Neuronal stem cell (in vitro differentiated cells): ENCODE measurements at regions not wholly inside any gene's neighbourhood (a gene's known extent, or its start where the extent isn't known, plus 50 kb on each side); places are given as distances from the start of the nearest gene placed in this dataset. TPM values are rescaled to one million over a fixed set of nuclear protein-coding genes. Genes with fewer than 3 reads are reported as not detected.
A peak's percentile ranks its signal among the peaks of the same experiment; 100 is the strongest.
"Not testable (repeated sequence)": the region's sequence is repeated elsewhere in the genome, so short reads cannot be mapped to it uniquely, and the experiment has no call there.

Experiments
- DNase-seq: peaks from one replicate; pipeline ENCODE4 v3.0.0-alpha.2; 2013; ENCODE audit warnings: low spot score
- H2AFZ ChIP-seq: one replicate; pipeline ENCODE4 v1.6.1; 2013; ENCODE audit warnings: mild to moderate bottlenecking, low read length, inconsistent platforms
- H2AK5ac ChIP-seq: 2 replicates; pipeline ENCODE4 v1.6.1; 2013; ENCODE audit warnings: low read depth, mild to moderate bottlenecking, inconsistent platforms, low read length, moderate library complexity, mixed read lengths
- H2BK120ac ChIP-seq: 2 replicates; pipeline ENCODE4 v1.6.1; 2013; ENCODE audit warnings: low read depth, mild to moderate bottlenecking, inconsistent platforms, low read length, moderate library complexity, mixed read lengths
- H2BK12ac ChIP-seq: one replicate; pipeline ENCODE4 v1.6.1; 2013; ENCODE audit warnings: low read length, inconsistent platforms
- H2BK15ac ChIP-seq: 2 replicates; pipeline ENCODE4 v1.6.1; 2013; ENCODE audit warnings: mild to moderate bottlenecking, low read length, inconsistent platforms, mixed read lengths
- H2BK5ac ChIP-seq: one replicate; pipeline ENCODE4 v1.6.1; 2013; ENCODE audit warnings: inconsistent platforms, mild to moderate bottlenecking, low read length, moderate library complexity
- H3K14ac ChIP-seq: one replicate; pipeline ENCODE4 v1.6.1; 2013; ENCODE audit warnings: low read length, inconsistent platforms
- H3K18ac ChIP-seq: 2 replicates; pipeline ENCODE4 v1.6.1; 2013; ENCODE audit warnings: low read length, inconsistent platforms
- H3K23ac ChIP-seq: 2 replicates; pipeline ENCODE4 v1.6.1; 2013; ENCODE audit warnings: low read depth, mild to moderate bottlenecking, mixed read lengths, low read length, inconsistent platforms; ENCODE audit not compliant: poor library complexity
- H3K27ac ChIP-seq: replicated peaks from 3 replicates; pipeline ENCODE4 v1.5.1; 2013; ENCODE audit warnings: low read length, inconsistent platforms
- H3K27me3 ChIP-seq, 3 experiments: 2 replicates each; pipeline ENCODE4 v1.6.1; 2013; ENCODE audit warnings: low read length in 3 of 3, mild to moderate bottlenecking in 2 of 3, inconsistent platforms in 1 of 3, low read depth in 1 of 3, mixed read lengths in 1 of 3, moderate library complexity in 1 of 3; ENCODE audit not compliant: control insufficient read depth in 3 of 3, insufficient read depth in 3 of 3
- H3K36me3 ChIP-seq, 2 donors: replicated peaks in 1 of 2; 2 replicates each; pipeline ENCODE4 v1.6.1; 2013; ENCODE audit warnings: low read length in 2 of 2; ENCODE audit not compliant: control insufficient read depth in 2 of 2, insufficient read depth in 2 of 2
- H3K4ac ChIP-seq: 2 replicates; pipeline ENCODE4 v1.6.1; 2013; ENCODE audit warnings: inconsistent platforms, mild to moderate bottlenecking, low read length, moderate library complexity
- H3K4me1 ChIP-seq, 2 donors: 1 replicate in 1 of 2; 2 replicates in 1 of 2; pipeline ENCODE4 v1.6.1; 2013; ENCODE audit warnings: low read length in 2 of 2, low read depth in 1 of 2; ENCODE audit not compliant: control insufficient read depth in 2 of 2, insufficient read depth in 1 of 2
- H3K4me2 ChIP-seq: one replicate; pipeline ENCODE4 v1.6.1; 2013; ENCODE audit warnings: mild to moderate bottlenecking, low read length, inconsistent platforms; ENCODE audit not compliant: insufficient read depth, poor library complexity, severe bottlenecking
- H3K4me3 ChIP-seq, 2 donors: 2 replicates each; pipeline ENCODE4 v1.5.1; 2013; ENCODE audit warnings: low read length in 2 of 2, mild to moderate bottlenecking in 2 of 2, inconsistent platforms in 1 of 2, moderate library complexity in 1 of 2
- H3K79me1 ChIP-seq: one replicate; pipeline ENCODE4 v1.6.1; 2013; ENCODE audit warnings: low read depth, mild to moderate bottlenecking, inconsistent platforms, low read length, moderate library complexity
- H3K9ac ChIP-seq: one replicate; pipeline ENCODE4 v1.6.1; 2013; ENCODE audit warnings: mild to moderate bottlenecking, low read depth, low read length, inconsistent platforms; ENCODE audit not compliant: poor library complexity
- H3K9me3 ChIP-seq, 2 donors: replicated peaks in 1 of 2; 2 replicates each; pipeline versions ENCODE3 to v1.6.1; 2013; ENCODE audit warnings: low read length in 2 of 2, mild to moderate bottlenecking in 2 of 2, inconsistent platforms in 1 of 2, low read depth in 1 of 2, mixed read lengths in 1 of 2, moderate library complexity in 1 of 2; ENCODE audit not compliant: control insufficient read depth in 2 of 2, insufficient read depth in 1 of 2
- H4K8ac ChIP-seq: one replicate; pipeline ENCODE4 v1.6.1; 2013; ENCODE audit warnings: low read depth, mild to moderate bottlenecking, inconsistent platforms, low read length, moderate library complexity
- H4K91ac ChIP-seq: one replicate; pipeline ENCODE4 v1.6.1; 2013; ENCODE audit warnings: low read length, low read depth, mild to moderate bottlenecking, inconsistent platforms; ENCODE audit not compliant: poor library complexity
- WGBS, 2 donors: extraction: QIAGEN DNeasy Blood & Tissue Kit; methylation state at CpG; one replicate each; pipeline ENCODE4 v1.1.7; 2013; ENCODE audit warnings: missing lambda C conversion rate in 2 of 2, mixed read lengths in 1 of 2; ENCODE audit not compliant: insufficient read length in 2 of 2, insufficient replicate concordance in 1 of 2; ENCODE audit errors: extremely low coverage in 2 of 2; 5-methylcytosine and 5-hydroxymethylcytosine counted together
- small RNA-seq: library from polyadenylated mRNA; stranded (forward); fragments of <200 nt; extraction: miRNeasy Mini kit (QIAGEN cat#:217004); gene quantifications from one replicate; pipeline ENCODE3, GENCODE V24; 2013; ENCODE audit not compliant: insufficient read depth

DNA sequence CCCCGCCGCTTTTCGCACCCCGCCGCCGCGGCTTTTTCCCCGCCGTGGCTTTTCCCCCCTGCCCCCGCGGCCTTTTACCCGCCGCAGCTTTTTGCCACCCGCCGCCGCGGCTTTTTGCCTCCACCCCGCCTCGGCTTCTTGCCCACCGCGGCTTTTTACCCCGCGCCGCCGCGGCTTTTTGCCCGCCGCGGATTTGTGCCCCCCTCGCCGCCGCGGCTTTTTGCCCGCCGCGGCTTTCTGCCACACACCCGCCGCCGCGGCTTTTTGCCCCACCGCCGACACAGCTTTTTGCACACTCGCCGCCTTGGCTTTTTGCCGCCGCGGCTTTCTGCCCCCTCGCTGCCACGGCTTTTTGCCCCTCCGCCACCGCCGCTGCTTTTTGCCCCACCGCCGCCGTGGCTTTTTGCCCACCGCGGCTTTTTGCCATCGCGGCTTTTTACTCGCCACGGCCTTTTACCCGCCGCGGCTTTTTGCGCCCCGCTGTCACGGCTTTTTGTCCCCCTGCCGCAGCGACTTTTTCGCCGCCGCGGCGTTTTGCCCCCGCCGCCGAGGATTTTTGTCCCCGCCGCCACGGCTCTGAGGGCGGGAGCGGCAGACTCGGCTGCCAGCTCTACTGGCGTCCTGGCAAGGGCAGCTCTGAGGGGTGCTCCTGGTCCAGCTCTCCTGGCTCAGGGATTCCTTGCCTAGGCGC is 473.6 kb downstream of the FAM72C start:
- H4K8ac ChIP-seq, H3K36me3 ChIP-seq, H3K9ac ChIP-seq, H3K4me1 ChIP-seq, H3K18ac ChIP-seq, H4K91ac ChIP-seq, H3K14ac ChIP-seq, H2AFZ ChIP-seq, H2BK120ac ChIP-seq, H3K4ac ChIP-seq, H3K27me3 ChIP-seq, H2BK12ac ChIP-seq, H2BK5ac ChIP-seq, DNase-seq, H3K4me3 ChIP-seq, H2AK5ac ChIP-seq, H3K79me1 ChIP-seq, H2BK15ac ChIP-seq, H3K27ac ChIP-seq, H3K23ac ChIP-seq, H3K9me3 ChIP-seq: not testable (repeated sequence)
- no CpG with 5 or more reads among the region's 85 CpGs for WGBS, 2 donors
- H3K4me2 ChIP-seq, result peak overlapping the region; percentile 11

DNA sequence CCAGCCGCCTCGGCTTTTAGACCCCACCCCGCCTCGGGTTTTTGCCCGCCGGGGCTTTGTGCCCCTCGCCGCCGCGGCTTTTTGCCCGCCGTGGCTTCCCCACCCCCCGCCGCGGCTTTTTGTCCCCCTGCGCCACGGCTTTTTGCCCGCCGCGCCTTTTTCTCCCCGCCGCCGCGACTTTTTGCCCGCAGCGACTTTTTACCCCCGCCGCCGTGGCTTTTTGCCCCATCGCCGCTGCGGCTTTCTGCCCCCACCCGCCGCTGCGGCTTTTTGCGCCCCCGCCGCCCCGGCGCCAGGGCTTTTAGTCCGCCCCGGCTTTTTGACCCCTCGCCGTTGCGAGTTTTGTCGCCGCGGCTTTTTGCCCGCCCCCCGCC is 474.4 kb downstream of the FAM72C start:
- no CpG with 5 or more reads among the region's 50 CpGs for WGBS, 2 donors
- no peak overlapping the region for H3K27ac ChIP-seq
- no peak overlapping the region for H3K14ac ChIP-seq
- no peaks in the 10 kb centered on the region for H3K9me3 ChIP-seq
- no peak overlapping the region for H2BK120ac ChIP-seq
- H3K36me3 ChIP-seq, result no peaks in the 10 kb centered on the region
- H3K9ac ChIP-seq, result no peak overlapping the region
- DNase-seq, result no peak
- H3K79me1 ChIP-seq, result no peaks in the 10 kb centered on the region
- no peak overlapping the region for H2BK12ac ChIP-seq
- no peak overlapping the region for H2AFZ ChIP-seq
- H3K23ac ChIP-seq, result no peak overlapping the region
- no peaks in the 10 kb centered on the region for H3K4me1 ChIP-seq
- H2BK15ac ChIP-seq, result no peak overlapping the region
- H3K18ac ChIP-seq, result no peak overlapping the region
- H3K4me2 ChIP-seq, result peak overlapping the region; percentile 18
- no peak overlapping the region for H3K4me3 ChIP-seq
- H3K4ac ChIP-seq, result no peak overlapping the region
- H3K27me3 ChIP-seq, result no peaks in the 10 kb centered on the region
- H2BK5ac ChIP-seq, result no peak overlapping the region
- no peak overlapping the region for H4K91ac ChIP-seq
- no peak overlapping the region for H4K8ac ChIP-seq
- no peak overlapping the region for H2AK5ac ChIP-seq

DNA sequence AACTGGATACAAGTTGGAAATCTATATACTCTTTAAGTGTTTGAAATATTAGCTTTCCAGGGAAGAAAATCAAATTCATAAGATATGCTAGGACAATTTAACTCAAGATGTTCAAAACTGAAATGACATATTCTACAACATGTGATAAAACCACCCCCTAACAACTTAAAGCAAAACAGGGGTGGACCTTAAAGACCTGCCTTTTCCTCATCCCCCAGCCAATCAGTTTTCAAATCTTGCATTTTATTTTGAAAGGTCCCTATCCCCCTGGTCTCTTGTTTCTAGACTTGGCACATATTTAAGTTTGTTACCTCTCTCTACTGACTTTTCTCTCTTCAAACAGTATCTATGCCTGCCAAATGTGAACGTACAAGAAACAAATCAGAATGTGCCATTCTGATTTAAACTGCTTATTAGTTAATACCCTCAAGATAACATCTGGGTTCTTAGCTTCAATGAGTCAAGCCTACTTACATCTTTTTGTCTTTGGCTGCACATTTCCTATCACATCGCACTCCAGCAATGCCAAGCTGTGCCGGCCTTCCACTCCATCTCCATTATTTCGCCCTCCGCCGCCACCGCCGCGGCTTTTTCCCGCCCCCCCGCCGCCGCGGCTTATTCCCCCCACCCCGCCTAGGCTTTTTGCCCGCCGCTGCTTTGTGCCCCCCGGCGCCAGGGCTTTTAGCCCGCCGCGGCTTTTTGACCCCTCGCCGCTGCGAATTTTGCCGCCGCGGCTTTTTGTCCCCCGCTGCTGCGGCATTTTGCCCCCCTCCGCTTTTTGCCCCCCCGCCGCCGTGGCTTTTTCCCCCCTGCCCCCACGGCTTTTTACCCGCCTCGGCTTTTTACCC is 475.0 kb downstream of the FAM72C start:
- DNase-seq, H3K79me1 ChIP-seq, H2BK5ac ChIP-seq, H2AK5ac ChIP-seq, H3K27me3 ChIP-seq, H2BK120ac ChIP-seq, H2BK12ac ChIP-seq, H3K4me1 ChIP-seq, H3K4ac ChIP-seq, H4K91ac ChIP-seq, H3K27ac ChIP-seq, H3K23ac ChIP-seq, H3K14ac ChIP-seq, H2BK15ac ChIP-seq, H3K9ac ChIP-seq, H4K8ac ChIP-seq, H3K4me3 ChIP-seq, H3K36me3 ChIP-seq, H3K18ac ChIP-seq, H3K4me2 ChIP-seq, H3K9me3 ChIP-seq, H2AFZ ChIP-seq: not testable (repeated sequence)
- no CpG with 5 or more reads among the region's 37 CpGs for WGBS, 2 donors

Small RNAs in the stretch of these regions (small RNA-seq; reads per million reads assigned to genes)
- gene AC239800.3 (not detected), gene HIST2H3PS2 (not detected), gene RNU1-114P (not detected), gene RNU1-143P (not detected), gene RNU1-92P (not detected), gene RNVU1-17 (1.2 reads per million), gene RNVU1-18 (not detected)
